MCF 10A (cell line): ENCODE measurements at regions not wholly inside any gene's neighbourhood (a gene's known extent, or its start where the extent isn't known, plus 50 kb on each side); places are given as distances from the start of the nearest gene placed in this dataset.

Source experiments
- BruUV-seq: library from RNA; stranded (reverse); fragments of 400-500 nt; replicated peaks from 2 replicates; lab custom pipeline; 2021; lab: Mats Ljungman, UMichigan
- CTCF ChIA-PET: fragments of 300-600 bp; sonication (Branson Sonifier 250); formaldehyde crosslinking; extraction: SDS; loops from one replicate; lab custom pipeline; 2021; ENCODE audit warnings: antibody characterized with exemption, inconsistent platforms; lab: Yijun Ruan, JAX
- POLR2A ChIA-PET: fragments of 300-600, 350-650 bp; sonication (Branson Sonifier 250); formaldehyde crosslinking; extraction: SDS; loops from one replicate; lab custom pipeline; 2020; ENCODE audit warnings: antibody characterized with exemption, inconsistent platforms; lab: Yijun Ruan, JAX
- DNase-seq: peaks from one replicate; pipeline ENCODE4 v3.0.0-alpha.2; 2018; ENCODE audit not compliant: unreplicated experiment
- H3K27ac Mint-ChIP-seq: one replicate; pipeline ENCODE4 v1.8.0; 2022; ENCODE audit warnings: mild to moderate bottlenecking, low read depth, mixed read lengths; ENCODE audit not compliant: unreplicated experiment
- H3K27me3 Mint-ChIP-seq: one replicate; pipeline ENCODE4 v1.8.0; 2022; ENCODE audit warnings: mixed read lengths; ENCODE audit not compliant: insufficient read depth, unreplicated experiment
- H3K36me3 Mint-ChIP-seq: one replicate; pipeline ENCODE4 v1.8.0; 2022; ENCODE audit warnings: mild to moderate bottlenecking, moderate library complexity, mixed read lengths; ENCODE audit not compliant: insufficient read depth, unreplicated experiment
- H3K4me1 Mint-ChIP-seq: one replicate; pipeline ENCODE4 v1.8.0; 2022; ENCODE audit warnings: mixed read lengths; ENCODE audit not compliant: insufficient read depth, unreplicated experiment
- H3K4me3 Mint-ChIP-seq: one replicate; pipeline ENCODE4 v1.8.0; 2022; ENCODE audit warnings: mild to moderate bottlenecking, moderate library complexity, mixed read lengths; ENCODE audit not compliant: unreplicated experiment
- H3K9me3 Mint-ChIP-seq: one replicate; pipeline ENCODE4 v1.8.0; 2022; ENCODE audit warnings: mixed read lengths; ENCODE audit not compliant: unreplicated experiment
- intact Hi-C: fragments of 100-400 bp; cut with micrococcal nuclease; formaldehyde crosslinking; loops from 2 replicates; pipeline ENCODE4 v1.14.1; 2022
- TF ChIP-seq, protein P1 (sequence below): fragments of 200-600 bp; IDR thresholded peaks from one replicate; pipeline ENCODE4 v1.8.0; 2022; ENCODE audit warnings: antibody characterized with exemption, mild to moderate bottlenecking; ENCODE audit not compliant: unreplicated experiment

DNA sequence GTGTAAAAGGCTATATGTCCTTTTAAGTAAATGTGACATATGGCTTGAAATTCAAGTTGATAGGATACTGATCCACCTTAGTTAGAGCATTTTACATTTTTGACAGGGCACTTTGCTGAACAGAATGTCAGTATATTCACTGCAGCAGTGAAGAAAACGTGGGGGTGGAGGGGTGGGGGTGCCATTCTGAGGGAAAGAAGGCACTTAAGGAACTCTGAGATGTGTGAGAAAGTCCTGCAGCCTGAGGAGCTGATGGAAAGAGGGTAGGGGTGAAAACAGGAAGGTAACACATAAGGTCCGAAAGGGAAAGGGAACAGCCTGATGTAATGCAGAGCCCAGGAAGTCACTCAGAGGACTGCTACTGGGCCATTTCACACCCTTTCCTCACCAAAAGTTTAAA, 265.5 kb upstream of the GRIP1 start:
- TF ChIP-seq, protein P1, sequence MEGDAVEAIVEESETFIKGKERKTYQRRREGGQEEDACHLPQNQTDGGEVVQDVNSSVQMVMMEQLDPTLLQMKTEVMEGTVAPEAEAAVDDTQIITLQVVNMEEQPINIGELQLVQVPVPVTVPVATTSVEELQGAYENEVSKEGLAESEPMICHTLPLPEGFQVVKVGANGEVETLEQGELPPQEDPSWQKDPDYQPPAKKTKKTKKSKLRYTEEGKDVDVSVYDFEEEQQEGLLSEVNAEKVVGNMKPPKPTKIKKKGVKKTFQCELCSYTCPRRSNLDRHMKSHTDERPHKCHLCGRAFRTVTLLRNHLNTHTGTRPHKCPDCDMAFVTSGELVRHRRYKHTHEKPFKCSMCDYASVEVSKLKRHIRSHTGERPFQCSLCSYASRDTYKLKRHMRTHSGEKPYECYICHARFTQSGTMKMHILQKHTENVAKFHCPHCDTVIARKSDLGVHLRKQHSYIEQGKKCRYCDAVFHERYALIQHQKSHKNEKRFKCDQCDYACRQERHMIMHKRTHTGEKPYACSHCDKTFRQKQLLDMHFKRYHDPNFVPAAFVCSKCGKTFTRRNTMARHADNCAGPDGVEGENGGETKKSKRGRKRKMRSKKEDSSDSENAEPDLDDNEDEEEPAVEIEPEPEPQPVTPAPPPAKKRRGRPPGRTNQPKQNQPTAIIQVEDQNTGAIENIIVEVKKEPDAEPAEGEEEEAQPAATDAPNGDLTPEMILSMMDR = no peak
- H3K9me3 Mint-ChIP-seq = no peaks in the 10 kb centered on the region
- H3K27ac Mint-ChIP-seq = no peak overlapping the region
- no peak for DNase-seq
- intact Hi-C loops = no loop called here
- H3K36me3 Mint-ChIP-seq = no peaks in the 10 kb centered on the region
- BruUV-seq = no TSS peak
- POLR2A ChIA-PET = no interaction called here
- CTCF ChIA-PET = no interaction called here
- no peaks in the 10 kb centered on the region for H3K4me1 Mint-ChIP-seq
- H3K27me3 Mint-ChIP-seq = no peaks in the 10 kb centered on the region
- no peak overlapping the region for H3K4me3 Mint-ChIP-seq

GRCh38 chr12:66945189-66945817, 266.4 kb upstream of the GRIP1 start:
- Mint-ChIP-seq H3K27ac (no peak overlapping the region), H3K27me3 (no peaks in the 10 kb centered on the region), H3K9me3 (no peaks in the 10 kb centered on the region), H3K36me3 (no peaks in the 10 kb centered on the region), H3K4me1 (no peaks in the 10 kb centered on the region), H3K4me3 (no peak overlapping the region)
- no peak for DNase-seq
- ChIA-PET CTCF (interaction anchor here (0.6 kb wide), 1 partner anchor 11 kb away, joined by 3 read pairs; no protein-coding TSS in a partner anchor), POLR2A (no interaction called here)
- intact Hi-C loops = no loop called here
- no TSS peak for BruUV-seq
- TF ChIP-seq, protein P1 = no peak

DNA sequence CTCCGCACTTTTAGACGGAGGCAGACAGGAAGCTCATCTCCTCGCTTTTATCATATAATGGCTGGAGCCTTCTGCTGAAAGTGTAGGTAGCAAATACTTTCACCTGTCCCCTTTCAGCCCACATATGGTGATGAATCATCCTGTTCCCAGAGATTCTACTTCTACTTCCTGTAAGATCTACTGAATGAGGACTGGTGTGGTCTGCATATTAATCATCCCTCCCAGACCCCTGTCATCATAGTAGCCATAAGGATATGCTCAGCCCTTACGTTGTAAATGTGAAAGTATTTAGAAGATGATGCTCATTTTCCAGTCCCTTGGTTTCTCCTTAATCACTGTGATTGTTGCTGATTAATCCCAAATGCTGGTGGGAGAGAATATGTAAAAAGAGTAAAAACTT, 268.2 kb upstream of the GRIP1 start:
- CTCF ChIA-PET = no interaction called here
- TF ChIP-seq, protein P1 = no peak
- no peaks in the 10 kb centered on the region for H3K9me3 Mint-ChIP-seq
- no TSS peak for BruUV-seq
- no peaks in the 10 kb centered on the region for H3K36me3 Mint-ChIP-seq
- H3K27me3 Mint-ChIP-seq = no peaks in the 10 kb centered on the region
- POLR2A ChIA-PET = no interaction called here
- no peaks in the 10 kb centered on the region for H3K4me1 Mint-ChIP-seq
- H3K27ac Mint-ChIP-seq = no peak overlapping the region
- no peak for DNase-seq
- intact Hi-C loops = no loop called here
- H3K4me3 Mint-ChIP-seq = no peak overlapping the region

- Mint-ChIP-seq H3K27me3 (no peaks in the 10 kb centered on the region), H3K4me1 (no peaks in the 10 kb centered on the region), H3K36me3 (no peaks in the 10 kb centered on the region), H3K4me3 (no peak overlapping the region), H3K27ac (no peak overlapping the region), H3K9me3 (no peaks in the 10 kb centered on the region)
- ChIA-PET POLR2A (no interaction called here), CTCF (interaction anchor here (0.8 kb wide), 1 partner anchor 800 kb away, joined by 3 read pairs; no protein-coding TSS in a partner anchor)
- BruUV-seq = no TSS peak
- no peak for DNase-seq
- intact Hi-C loops = no loop called here
- TF ChIP-seq, protein P1 = no peak
These were observed 273.8 kb upstream of the GRIP1 start for GRCh38 chr12:66952668-66953067.
